Skeletal muscle tissue (tissue), 3 donors: ENCODE measurements at regions not wholly inside any gene's neighbourhood (a gene's known extent, or its start where the extent isn't known, plus 50 kb on each side); places are given as distances from the start of the nearest gene placed in this dataset.
"Not testable (repeated sequence)": the region's sequence is repeated elsewhere in the genome, so short reads cannot be mapped to it uniquely, and the experiment has no call there.

Experiments used
- H3K27ac ChIP-seq: one replicate; pipeline ENCODE4 v1.7.0; 2013; ENCODE audit warnings: mild to moderate bottlenecking, low read depth, low read length, inconsistent platforms
- H3K27me3 ChIP-seq, 3 donors: one replicate each; pipeline ENCODE4 v1.7.0; 2013; ENCODE audit warnings: low read length in 3 of 3; ENCODE audit not compliant: control insufficient read depth in 3 of 3, insufficient read depth in 3 of 3
- H3K36me3 ChIP-seq, 3 donors: one replicate each; pipeline ENCODE4 v1.7.0; 2013; ENCODE audit warnings: low read length in 3 of 3; ENCODE audit not compliant: control insufficient read depth in 3 of 3, insufficient read depth in 3 of 3
- H3K4me1 ChIP-seq, 3 donors: one replicate each; pipeline ENCODE4 v1.7.0; 2013; ENCODE audit warnings: low read length in 3 of 3, mild to moderate bottlenecking in 3 of 3; ENCODE audit not compliant: control insufficient read depth in 3 of 3, insufficient read depth in 3 of 3
- H3K4me3 ChIP-seq, 3 donors: one replicate each; pipeline ENCODE4 v1.7.0; 2013; ENCODE audit warnings: low read length in 3 of 3
- H3K9ac ChIP-seq, 3 donors: one replicate each; pipeline ENCODE4 v1.7.0; 2013; ENCODE audit warnings: low read length in 3 of 3, mild to moderate bottlenecking in 3 of 3, moderate library complexity in 2 of 3, low read depth in 1 of 3
- H3K9me3 ChIP-seq, 3 donors: one replicate each; pipeline ENCODE4 v1.7.0; 2013; ENCODE audit warnings: low read length in 3 of 3; ENCODE audit not compliant: control insufficient read depth in 3 of 3
- donor health status: Osteomylitis.

- Histone ChIP-seq H3K4me1 (no peaks in the 10 kb centered on the region), H3K27ac (no peak overlapping the region), H3K4me3 (no peak overlapping the region), H3K36me3 (no peaks in the 10 kb centered on the region), H3K9ac (no peak overlapping the region), H3K9me3 (no peaks in the 10 kb centered on the region), H3K27me3 (no peaks in the 10 kb centered on the region)
These were observed 544.3 kb upstream of the ARRDC3 start for GRCh38 chr5:91927439-91927838.

GRCh38 chr5:91925249-91925648 lies 542.1 kb upstream of the ARRDC3 start:
- no peaks in the 10 kb centered on the region for H3K36me3 ChIP-seq
- no peaks in the 10 kb centered on the region for H3K27me3 ChIP-seq
- H3K4me1 ChIP-seq: no peaks in the 10 kb centered on the region

GRCh38 chr5:91917037-91917814 lies 534.1 kb upstream of the ARRDC3 start:
- not testable (repeated sequence) for H3K4me1 ChIP-seq, H3K36me3 ChIP-seq, H3K9me3 ChIP-seq, H3K9ac ChIP-seq, H3K4me3 ChIP-seq, H3K27ac ChIP-seq, H3K27me3 ChIP-seq

More at GRCh38 chr5:91925249-91925648, 542.1 kb upstream of the ARRDC3 start:
- no peaks in the 10 kb centered on the region for H3K9me3 ChIP-seq
- no peak overlapping the region for H3K27ac ChIP-seq
- H3K4me3 ChIP-seq: no peak overlapping the region
- no peak overlapping the region for H3K9ac ChIP-seq

GRCh38 chr5:91910655-91911054 lies 527.5 kb upstream of the ARRDC3 start:
- Histone ChIP-seq H3K4me3 (no peak overlapping the region), H3K9me3 (no peaks in the 10 kb centered on the region), H3K36me3 (no peaks in the 10 kb centered on the region), H3K9ac (no peak overlapping the region), H3K27me3 (no peaks in the 10 kb centered on the region), H3K27ac (no peak overlapping the region), H3K4me1 (no peaks in the 10 kb centered on the region)

- Histone ChIP-seq H3K4me1 (no peaks in the 10 kb centered on the region), H3K27me3 (no peaks in the 10 kb centered on the region)
These were observed 527.1 kb upstream of the ARRDC3 start for GRCh38 chr5:91910247-91910646.

GRCh38 chr5:91906494-91906893 lies 523.4 kb upstream of the ARRDC3 start:
- Histone ChIP-seq H3K9me3 (no peaks in the 10 kb centered on the region), H3K4me3 (no peak overlapping the region), H3K27ac (no peak overlapping the region), H3K27me3 (no peaks in the 10 kb centered on the region), H3K4me1 (no peaks in the 10 kb centered on the region), H3K9ac (no peak overlapping the region), H3K36me3 (no peaks in the 10 kb centered on the region)

More at GRCh38 chr5:91910247-91910646, 527.1 kb upstream of the ARRDC3 start:
- Histone ChIP-seq H3K36me3 (no peaks in the 10 kb centered on the region), H3K9ac (no peak overlapping the region), H3K4me3 (no peak overlapping the region), H3K9me3 (no peaks in the 10 kb centered on the region), H3K27ac (no peak overlapping the region)

GRCh38 chr5:91906027-91906426 lies 522.9 kb upstream of the ARRDC3 start:
- H3K9ac ChIP-seq: no peak overlapping the region

GRCh38 chr5:91898898-91899297 lies 515.8 kb upstream of the ARRDC3 start:
- no peak overlapping the region for H3K27ac ChIP-seq

More at GRCh38 chr5:91906027-91906426, 522.9 kb upstream of the ARRDC3 start:
- Histone ChIP-seq H3K36me3 (no peaks in the 10 kb centered on the region), H3K9me3 (no peaks in the 10 kb centered on the region), H3K4me1 (no peaks in the 10 kb centered on the region), H3K4me3 (no peak overlapping the region), H3K27me3 (no peaks in the 10 kb centered on the region), H3K27ac (no peak overlapping the region)

GRCh38 chr5:91898019-91898418 lies 514.9 kb upstream of the ARRDC3 start:
- Histone ChIP-seq H3K36me3 (no peaks in the 10 kb centered on the region), H3K4me3 (no peak overlapping the region), H3K9me3 (no peaks in the 10 kb centered on the region), H3K9ac (no peak overlapping the region), H3K27ac (no peak overlapping the region), H3K27me3 (no peaks in the 10 kb centered on the region), H3K4me1 (no peaks in the 10 kb centered on the region)

More at GRCh38 chr5:91898898-91899297, 515.8 kb upstream of the ARRDC3 start:
- no peaks in the 10 kb centered on the region for H3K9me3 ChIP-seq
- no peaks in the 10 kb centered on the region for H3K4me1 ChIP-seq
- no peak overlapping the region for H3K4me3 ChIP-seq
- H3K27me3 ChIP-seq: no peaks in the 10 kb centered on the region
- H3K9ac ChIP-seq: no peak overlapping the region
- H3K36me3 ChIP-seq: no peaks in the 10 kb centered on the region

GRCh38 chr5:91888810-91889209 lies 505.7 kb upstream of the ARRDC3 start:
- H3K9ac ChIP-seq: no peak overlapping the region
- no peak overlapping the region for H3K27ac ChIP-seq
- H3K4me1 ChIP-seq: no peaks in the 10 kb centered on the region
- H3K9me3 ChIP-seq: no peaks in the 10 kb centered on the region
- H3K27me3 ChIP-seq: no peaks in the 10 kb centered on the region
- no peaks in the 10 kb centered on the region for H3K36me3 ChIP-seq
- no peak overlapping the region for H3K4me3 ChIP-seq
